ENCODE measurements at regions not wholly inside any gene's neighbourhood (a gene's known extent, or its start where the extent isn't known, plus 50 kb on each side); places are given as distances from the start of the nearest gene placed in this dataset.

- H3K4me3 Mint-ChIP-seq: no peak overlapping the region
- no peaks in the 10 kb centered on the region for H3K4me1 Mint-ChIP-seq
- no peaks in the 10 kb centered on the region for H3K36me3 Mint-ChIP-seq
- no peaks in the 10 kb centered on the region for H3K9me3 Mint-ChIP-seq
- H3K27me3 Mint-ChIP-seq (ENCODE audit: low read depth in 3 of 3): peaks cover 0 to 1% (median 0%) of the 10 kb centered on the region in 3 donors
- DNase-seq: no peak
- H3K27ac Mint-ChIP-seq: peak overlapping the region in 1 of 6 donors; percentile 23
Measured at GRCh38 chr10:45180946-45181875, 134.2 kb downstream of the OR13A1 start.

GRCh38 chr10:45183174-45183573 lies 132.2 kb downstream of the OR13A1 start:
- no peaks in the 10 kb centered on the region for H3K36me3 Mint-ChIP-seq
- H3K27ac Mint-ChIP-seq: no peak overlapping the region
- no peak overlapping the region for H3K4me3 Mint-ChIP-seq
- no peaks in the 10 kb centered on the region for H3K9me3 Mint-ChIP-seq
- DNase-seq: no peak
- H3K4me1 Mint-ChIP-seq: no peaks in the 10 kb centered on the region
- H3K27me3 Mint-ChIP-seq (ENCODE audit: low read depth in 3 of 3): peaks cover 0 to 1% (median 0%) of the 10 kb centered on the region in 3 donors

GRCh38 chr10:45197816-45198485 lies 117.5 kb downstream of the OR13A1 start:
- Mint-ChIP-seq H3K4me1 (no peaks in the 10 kb centered on the region), H3K4me3 (no peak overlapping the region), H3K36me3 (no peaks in the 10 kb centered on the region), H3K27me3 (ENCODE audit: low read depth in 3 of 3) (peaks cover 2 to 4% (median 4%) of the 10 kb centered on the region in 3 donors), H3K9me3 (no peaks in the 10 kb centered on the region), H3K27ac (no peak overlapping the region)
- no peak for DNase-seq

- Mint-ChIP-seq H3K27me3 (ENCODE audit: low read depth in 3 of 3) (peaks cover 2 to 5% (median 4%) of the 10 kb centered on the region in 3 donors), H3K4me1 (no peaks in the 10 kb centered on the region), H3K36me3 (no peaks in the 10 kb centered on the region), H3K4me3 (no peak overlapping the region), H3K9me3 (no peaks in the 10 kb centered on the region), H3K27ac (no peak overlapping the region)
- no peak for DNase-seq
Measured at GRCh38 chr10:45198486-45199204, 116.8 kb downstream of the OR13A1 start.

DNA sequence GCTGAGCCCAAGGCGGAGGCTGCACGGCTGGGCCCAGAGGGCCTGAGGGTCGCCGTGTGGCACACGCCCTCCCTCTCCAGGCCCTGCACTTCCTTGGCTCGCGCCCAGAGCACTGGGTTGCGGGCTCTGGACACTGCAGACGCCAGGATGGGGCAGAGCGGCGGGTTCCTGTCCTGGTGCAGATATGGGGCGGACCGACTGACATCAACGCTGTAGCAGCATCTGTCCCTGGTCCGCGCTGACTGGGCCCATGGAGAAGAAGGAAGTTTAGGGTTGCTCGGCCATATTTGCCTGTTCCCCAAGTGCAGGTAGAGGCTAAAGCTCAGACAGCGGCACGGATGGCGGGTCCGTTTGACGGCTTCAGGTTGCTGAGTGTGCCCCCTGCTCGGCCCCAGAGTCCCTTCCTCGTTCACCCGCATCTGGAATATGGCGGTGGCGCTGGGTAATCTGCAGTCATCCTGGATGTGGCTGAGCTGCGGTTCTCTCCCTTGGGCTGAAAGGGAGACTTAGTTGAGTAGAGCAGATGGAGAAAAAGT lies 116.1 kb downstream of the OR13A1 start:
- Mint-ChIP-seq H3K36me3 (no peaks in the 10 kb centered on the region), H3K27ac (no peak overlapping the region)

DNA sequence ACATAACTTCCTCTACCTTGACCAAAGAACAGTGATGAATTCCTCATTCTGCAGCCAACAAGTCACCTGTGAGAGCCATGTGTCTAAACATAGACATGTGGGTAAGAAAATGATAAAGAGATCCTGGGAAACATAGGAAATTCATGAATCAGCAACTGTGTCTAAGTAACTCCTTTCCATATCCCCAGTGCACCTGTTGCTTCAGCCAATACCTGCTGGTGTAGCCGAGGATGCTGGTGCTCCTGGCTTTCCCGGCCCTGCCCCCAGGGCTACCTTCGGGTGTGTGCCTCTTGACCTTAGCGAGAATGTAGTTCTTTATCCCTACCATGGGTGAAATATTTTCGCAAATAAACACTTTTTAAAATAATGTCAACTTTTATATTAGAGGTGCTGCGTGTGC lies 114.1 kb downstream of the OR13A1 start:
- Mint-ChIP-seq H3K9me3 (no peaks in the 10 kb centered on the region), H3K4me3 (no peak overlapping the region), H3K4me1 (no peaks in the 10 kb centered on the region)

More for the DNA sequence above, 116.1 kb downstream of the OR13A1 start:
- Mint-ChIP-seq H3K4me1 (no peaks in the 10 kb centered on the region), H3K9me3 (no peaks in the 10 kb centered on the region), H3K4me3 (no peak overlapping the region), H3K27me3 (ENCODE audit: low read depth in 3 of 3) (peaks cover 2 to 7% (median 2%) of the 10 kb centered on the region in 3 donors)
- DNase-seq: no peak

DNA sequence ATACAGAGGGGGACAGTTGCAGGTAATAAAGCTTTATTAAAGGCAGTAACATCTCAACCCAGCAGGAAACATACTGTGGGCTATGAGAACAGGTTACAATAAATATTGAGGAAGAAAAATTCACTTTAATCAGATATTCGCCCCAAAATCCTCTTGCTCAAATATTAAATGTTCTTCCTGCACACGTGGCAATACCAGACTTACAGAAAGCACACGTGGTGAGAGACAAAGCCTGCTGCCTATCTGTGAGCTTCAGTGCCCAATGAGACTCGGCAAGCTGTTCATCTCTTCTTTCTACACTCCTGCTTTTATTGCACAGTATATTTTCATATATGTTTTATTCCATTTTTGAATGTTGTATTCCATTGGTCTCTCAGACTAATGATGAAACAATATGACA lies 113.2 kb downstream of the OR13A1 start:
- no peak overlapping the region for H3K27ac Mint-ChIP-seq
- H3K36me3 Mint-ChIP-seq: no peaks in the 10 kb centered on the region
- DNase-seq: no peak
- no peaks in the 10 kb centered on the region for H3K9me3 Mint-ChIP-seq
- no peaks in the 10 kb centered on the region for H3K4me1 Mint-ChIP-seq
- H3K27me3 Mint-ChIP-seq (ENCODE audit: low read depth in 3 of 3): peaks cover 2 to 11% (median 4%) of the 10 kb centered on the region in 3 donors
- no peak overlapping the region for H3K4me3 Mint-ChIP-seq

More for the DNA sequence above, 114.1 kb downstream of the OR13A1 start:
- no peak overlapping the region for H3K27ac Mint-ChIP-seq
- H3K27me3 Mint-ChIP-seq (ENCODE audit: low read depth in 3 of 3): peaks cover 2 to 11% (median 2%) of the 10 kb centered on the region in 3 donors
- no peak for DNase-seq
- no peaks in the 10 kb centered on the region for H3K36me3 Mint-ChIP-seq

DNA sequence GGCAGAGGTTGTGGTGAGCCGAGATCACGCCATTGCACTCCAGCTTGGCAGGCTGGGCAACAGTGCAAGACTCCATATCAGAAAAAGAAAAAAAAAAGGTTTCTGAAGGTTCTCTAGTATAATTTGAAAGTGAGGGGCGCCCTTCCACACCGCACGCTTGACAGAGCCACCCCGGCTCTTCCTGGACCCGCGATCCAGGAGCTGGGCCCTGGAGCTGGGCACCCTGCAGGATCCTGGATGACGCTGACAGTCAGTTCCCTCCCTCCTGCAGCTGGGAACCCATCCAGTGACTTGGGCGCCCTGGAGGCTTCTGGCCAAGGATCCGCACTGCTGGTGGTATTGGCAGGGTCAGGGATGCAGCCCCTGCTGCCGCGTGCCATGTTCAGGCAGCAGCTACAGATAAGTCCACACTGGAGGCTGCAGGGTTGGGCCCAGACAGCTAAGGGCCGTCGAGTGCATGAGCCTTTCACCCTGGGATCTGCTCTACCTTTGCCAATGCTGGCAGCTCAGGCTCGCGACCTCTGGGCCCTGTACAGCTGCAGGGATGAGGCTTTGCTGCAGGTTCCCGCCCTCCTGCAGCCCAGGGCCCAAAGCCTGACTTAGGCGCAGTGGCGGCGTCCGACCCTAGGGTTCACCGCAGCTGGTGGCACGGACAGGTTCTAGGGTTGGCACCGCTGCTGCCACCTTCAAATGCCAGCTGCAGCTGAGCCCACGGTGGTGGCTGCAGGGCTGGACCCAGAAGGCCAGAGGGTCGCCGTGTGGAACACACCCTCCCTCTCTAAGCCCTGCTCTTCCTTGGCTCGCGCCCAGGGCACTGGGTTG lies 110.2 kb downstream of the OR13A1 start:
- Mint-ChIP-seq H3K27me3 (ENCODE audit: low read depth in 3 of 3) (peaks cover 2 to 14% (median 8%) of the 10 kb centered on the region in 3 donors), H3K4me1 (no peaks in the 10 kb centered on the region), H3K4me3 (no peak overlapping the region), H3K9me3 (no peaks in the 10 kb centered on the region), H3K27ac (no peak overlapping the region), H3K36me3 (peaks cover 0 to 6% (median 0%) of the 10 kb centered on the region in 3 donors)
- DNase-seq: no peak

GRCh38 chr10:45209888-45210287 lies 105.5 kb downstream of the OR13A1 start:
- Mint-ChIP-seq H3K4me1 (no peaks in the 10 kb centered on the region), H3K4me3 (no peak overlapping the region), H3K36me3 (peaks cover 0 to 6% (median 0%) of the 10 kb centered on the region in 3 donors), H3K9me3 (no peaks in the 10 kb centered on the region), H3K27me3 (ENCODE audit: low read depth in 3 of 3) (peaks cover 2 to 9% (median 9%) of the 10 kb centered on the region in 3 donors), H3K27ac (no peak overlapping the region)
- DNase-seq: no peak

- no peak for DNase-seq
Measured at GRCh38 chr10:45211576-45211975, 103.8 kb downstream of the OR13A1 start.

GRCh38 chr10:45219416-45219815 lies 96.0 kb downstream of the OR13A1 start:
- Mint-ChIP-seq H3K4me1 (no peaks in the 10 kb centered on the region), H3K4me3 (no peak overlapping the region), H3K27me3 (ENCODE audit: low read depth in 3 of 3) (peaks cover 2 to 7% (median 3%) of the 10 kb centered on the region in 3 donors), H3K9me3 (no peaks in the 10 kb centered on the region), H3K27ac (no peak overlapping the region), H3K36me3 (no peaks in the 10 kb centered on the region)
- no peak for DNase-seq

More at GRCh38 chr10:45211576-45211975, 103.8 kb downstream of the OR13A1 start:
- Mint-ChIP-seq H3K4me1 (no peaks in the 10 kb centered on the region), H3K27ac (no peak overlapping the region), H3K4me3 (no peak overlapping the region), H3K9me3 (no peaks in the 10 kb centered on the region), H3K27me3 (ENCODE audit: low read depth in 3 of 3) (peaks cover 2 to 9% (median 6%) of the 10 kb centered on the region in 3 donors), H3K36me3 (peaks cover 0 to 6% (median 0%) of the 10 kb centered on the region in 3 donors)

DNA sequence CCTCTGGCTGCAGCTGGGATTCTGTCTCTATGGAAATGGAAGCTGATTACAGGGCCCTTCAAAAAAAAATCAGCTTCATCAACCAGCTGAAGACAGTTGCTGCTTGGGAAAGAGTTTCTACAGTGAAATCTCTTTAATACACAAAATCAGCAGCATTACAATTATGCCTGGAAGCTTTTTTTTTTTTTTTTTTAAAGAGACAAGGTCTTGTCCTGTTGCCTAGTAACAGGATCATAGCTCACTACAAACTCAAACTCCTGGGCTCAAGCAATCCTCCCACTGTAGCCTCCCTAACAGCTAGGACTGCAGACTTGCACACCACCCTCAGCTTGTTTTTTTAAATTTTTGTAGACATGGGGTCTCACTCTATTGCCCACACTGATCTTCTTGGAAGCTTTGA lies 94.5 kb downstream of the OR13A1 start:
- Mint-ChIP-seq H3K36me3 (no peaks in the 10 kb centered on the region), H3K27me3 (ENCODE audit: low read depth in 3 of 3) (peaks cover 3 to 7% (median 4%) of the 10 kb centered on the region in 3 donors), H3K4me1 (no peaks in the 10 kb centered on the region), H3K9me3 (no peaks in the 10 kb centered on the region), H3K27ac (peak overlapping the region in 1 of 6 donors; percentile 17), H3K4me3 (no peak overlapping the region)
- DNase-seq: no peak

Measured in immature natural killer cell (primary cell).